HFFc6 (cell line): ENCODE measurements at regions not wholly inside any gene's neighbourhood (a gene's known extent, or its start where the extent isn't known, plus 50 kb on each side); places are given as distances from the start of the nearest gene placed in this dataset.

ENCODE experiments used
- DNase-seq: peaks from one replicate; pipeline ENCODE4 v3.0.0-alpha.2; 2018
- H3K27ac Mint-ChIP-seq: 2 replicates; pipeline ENCODE4 v1.8.0; 2020; ENCODE audit warnings: mild to moderate bottlenecking, mixed read lengths
- H3K27me3 Mint-ChIP-seq: 2 replicates; pipeline ENCODE4 v1.8.0; 2021; ENCODE audit warnings: mild to moderate bottlenecking, moderate library complexity, mixed read lengths; ENCODE audit not compliant: insufficient read depth
- H3K36me3 Mint-ChIP-seq: 2 replicates; pipeline ENCODE4 v1.8.0; 2021; ENCODE audit warnings: low read depth, mixed read lengths
- H3K4me1 Mint-ChIP-seq: 2 replicates; pipeline ENCODE4 v1.8.0; 2020; ENCODE audit warnings: low read depth, mixed read lengths
- H3K4me3 Mint-ChIP-seq: 2 replicates; pipeline ENCODE4 v1.8.0; 2020; ENCODE audit warnings: mild to moderate bottlenecking, moderate library complexity, mixed read lengths
- H3K9me3 Mint-ChIP-seq: 2 replicates; pipeline ENCODE4 v1.8.0; 2020; ENCODE audit warnings: mild to moderate bottlenecking, mixed read lengths
- TF ChIP-seq, protein P1 (sequence below): fragments of 200-600 bp; sonication (generic); IDR thresholded peaks from 2 replicates; pipeline ENCODE4 v1.5.0; 2021; ENCODE audit warnings: antibody characterized with exemption, mild to moderate bottlenecking

DNA sequence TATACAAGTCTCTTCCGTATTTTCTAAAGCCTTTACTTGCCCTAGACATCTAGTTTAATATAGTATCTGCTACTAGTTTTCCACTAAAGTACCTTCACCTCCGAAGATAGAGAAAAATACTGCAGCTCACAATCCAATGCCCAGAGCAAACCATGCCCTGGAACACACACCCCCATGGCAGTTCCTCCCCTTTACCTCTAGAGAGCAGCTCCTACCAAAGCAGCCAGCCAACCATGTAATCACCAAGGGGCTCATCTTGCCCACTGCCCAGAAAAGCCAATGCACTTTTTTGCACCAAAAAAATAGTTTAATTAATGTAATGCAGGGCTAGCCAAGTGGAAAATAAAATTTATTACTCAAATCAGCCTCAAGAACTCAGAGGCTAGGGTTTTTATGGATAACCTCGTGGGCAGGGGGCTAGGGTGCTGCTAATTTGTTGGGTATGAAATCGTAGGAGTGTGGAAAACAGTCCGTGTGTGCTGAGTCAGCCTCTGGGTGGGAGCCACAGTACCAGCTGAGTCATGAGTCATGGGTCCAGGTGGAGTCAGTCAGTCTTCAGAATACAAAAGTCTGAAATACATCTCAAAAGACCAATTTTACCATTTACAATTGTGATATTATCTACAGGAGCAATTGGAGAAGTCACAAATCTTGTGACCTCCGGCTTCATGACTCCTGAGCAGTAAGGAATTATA is 120.1 kb upstream of the ACO1 start:
- no peak for DNase-seq
- H3K9me3 Mint-ChIP-seq = no peaks in the 10 kb centered on the region
- H3K4me3 Mint-ChIP-seq = no peak overlapping the region
- no peak overlapping the region for H3K27ac Mint-ChIP-seq
- no peaks in the 10 kb centered on the region for H3K36me3 Mint-ChIP-seq
- TF ChIP-seq, protein P1, sequence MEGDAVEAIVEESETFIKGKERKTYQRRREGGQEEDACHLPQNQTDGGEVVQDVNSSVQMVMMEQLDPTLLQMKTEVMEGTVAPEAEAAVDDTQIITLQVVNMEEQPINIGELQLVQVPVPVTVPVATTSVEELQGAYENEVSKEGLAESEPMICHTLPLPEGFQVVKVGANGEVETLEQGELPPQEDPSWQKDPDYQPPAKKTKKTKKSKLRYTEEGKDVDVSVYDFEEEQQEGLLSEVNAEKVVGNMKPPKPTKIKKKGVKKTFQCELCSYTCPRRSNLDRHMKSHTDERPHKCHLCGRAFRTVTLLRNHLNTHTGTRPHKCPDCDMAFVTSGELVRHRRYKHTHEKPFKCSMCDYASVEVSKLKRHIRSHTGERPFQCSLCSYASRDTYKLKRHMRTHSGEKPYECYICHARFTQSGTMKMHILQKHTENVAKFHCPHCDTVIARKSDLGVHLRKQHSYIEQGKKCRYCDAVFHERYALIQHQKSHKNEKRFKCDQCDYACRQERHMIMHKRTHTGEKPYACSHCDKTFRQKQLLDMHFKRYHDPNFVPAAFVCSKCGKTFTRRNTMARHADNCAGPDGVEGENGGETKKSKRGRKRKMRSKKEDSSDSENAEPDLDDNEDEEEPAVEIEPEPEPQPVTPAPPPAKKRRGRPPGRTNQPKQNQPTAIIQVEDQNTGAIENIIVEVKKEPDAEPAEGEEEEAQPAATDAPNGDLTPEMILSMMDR = no peak
- H3K27me3 Mint-ChIP-seq = no peaks in the 10 kb centered on the region
- H3K4me1 Mint-ChIP-seq = no peaks in the 10 kb centered on the region

DNA sequence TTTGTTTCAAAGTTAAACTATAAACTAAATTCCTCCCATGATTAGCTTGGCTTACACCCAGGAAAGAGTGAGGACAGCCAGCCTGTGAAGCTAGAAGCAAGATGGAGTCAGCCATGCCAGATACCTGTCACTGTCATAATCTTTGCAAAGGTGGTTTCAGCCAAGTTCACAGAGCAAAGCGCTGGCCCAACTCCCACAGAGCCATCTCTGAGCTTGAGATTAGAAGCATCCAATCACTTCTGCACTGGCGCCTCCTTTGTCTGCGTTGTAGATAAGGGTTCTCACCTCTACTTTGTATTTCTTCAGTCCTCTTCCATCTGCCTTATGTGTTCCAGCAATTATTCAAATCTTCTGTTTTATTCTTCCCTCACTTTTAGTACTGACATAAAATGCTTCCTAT is 119.4 kb upstream of the ACO1 start:
- TF ChIP-seq, protein P1 = no peak
- DNase-seq = no peak
- Mint-ChIP-seq H3K36me3 (no peaks in the 10 kb centered on the region), H3K4me3 (no peak overlapping the region), H3K4me1 (no peaks in the 10 kb centered on the region), H3K27ac (no peak overlapping the region), H3K9me3 (no peaks in the 10 kb centered on the region), H3K27me3 (no peaks in the 10 kb centered on the region)

GRCh38 chr9:32278991-32279390 is 105.5 kb upstream of the ACO1 start:
- H3K9me3 Mint-ChIP-seq = peaks cover 8% of the 10 kb centered on the region
- TF ChIP-seq, protein P1 = no peak
- H3K27me3 Mint-ChIP-seq = no peaks in the 10 kb centered on the region; the same call in 1 of the 2 replicates

DNA sequence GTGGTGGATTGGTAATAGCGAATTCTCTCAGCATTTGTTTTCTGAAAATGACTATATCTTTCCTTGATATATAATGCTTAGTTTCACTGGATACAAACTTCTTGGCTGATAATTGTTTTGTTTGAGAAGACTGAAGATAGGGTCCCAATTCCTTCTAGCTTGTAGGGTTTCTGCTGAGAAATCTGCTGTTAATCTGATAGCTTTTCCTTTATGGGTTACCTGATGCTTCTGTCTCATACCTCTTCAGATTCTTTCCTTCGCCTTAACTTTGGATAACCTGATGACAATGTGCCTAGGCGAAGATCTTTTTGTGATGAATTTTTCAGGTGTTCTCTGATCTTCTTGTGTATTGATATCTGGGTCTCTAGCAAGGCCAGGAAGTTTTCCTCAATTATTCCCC is 94.7 kb upstream of the ACO1 start:
- TF ChIP-seq, protein P1 = no peak

More at GRCh38 chr9:32278991-32279390, 105.5 kb upstream of the ACO1 start:
- H3K4me1 Mint-ChIP-seq = no peaks in the 10 kb centered on the region
- H3K4me3 Mint-ChIP-seq = no peak overlapping the region
- no peak overlapping the region for H3K27ac Mint-ChIP-seq
- no peak for DNase-seq
- no peaks in the 10 kb centered on the region for H3K36me3 Mint-ChIP-seq

DNA sequence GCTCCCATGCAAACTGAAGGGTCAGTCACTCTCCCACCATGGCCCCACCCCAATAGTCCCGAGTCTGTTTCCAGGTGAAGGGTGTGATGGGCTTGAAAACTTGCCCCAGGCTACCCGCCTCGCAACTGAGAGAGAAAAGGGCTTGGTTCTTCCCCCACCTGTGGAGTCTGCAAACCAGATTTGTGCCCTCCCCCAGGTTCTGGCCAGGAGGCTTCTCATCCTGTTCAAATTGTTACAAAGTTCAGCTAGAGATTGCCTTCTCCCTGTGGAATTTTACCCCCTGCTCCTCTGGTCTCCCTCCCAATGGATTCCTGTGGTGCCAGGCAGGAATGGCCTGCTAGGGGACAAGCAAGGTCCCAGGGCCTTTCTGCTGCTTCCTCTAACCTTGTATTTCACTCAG is 93.1 kb upstream of the ACO1 start:
- H3K4me3 Mint-ChIP-seq = no peak overlapping the region
- no peaks in the 10 kb centered on the region for H3K36me3 Mint-ChIP-seq
- H3K27me3 Mint-ChIP-seq = no peaks in the 10 kb centered on the region

More for the DNA sequence above, 94.7 kb upstream of the ACO1 start:
- Mint-ChIP-seq H3K36me3 (no peaks in the 10 kb centered on the region), H3K4me3 (no peak overlapping the region), H3K9me3 (no peaks in the 10 kb centered on the region), H3K27ac (no peak overlapping the region), H3K27me3 (no peaks in the 10 kb centered on the region), H3K4me1 (no peaks in the 10 kb centered on the region)
- no peak for DNase-seq

More for the DNA sequence above, 93.1 kb upstream of the ACO1 start:
- TF ChIP-seq, protein P1 = no peak
- no peak for DNase-seq
- Mint-ChIP-seq H3K9me3 (no peaks in the 10 kb centered on the region), H3K27ac (no peak overlapping the region), H3K4me1 (no peaks in the 10 kb centered on the region)
